ENCODE measurements at regions not wholly inside any gene's neighbourhood (a gene's known extent, or its start where the extent isn't known, plus 50 kb on each side); places are given as distances from the start of the nearest gene placed in this dataset.
"Not testable (repeated sequence)": the region's sequence is repeated elsewhere in the genome, so short reads cannot be mapped to it uniquely, and the experiment has no call there.

DNA sequence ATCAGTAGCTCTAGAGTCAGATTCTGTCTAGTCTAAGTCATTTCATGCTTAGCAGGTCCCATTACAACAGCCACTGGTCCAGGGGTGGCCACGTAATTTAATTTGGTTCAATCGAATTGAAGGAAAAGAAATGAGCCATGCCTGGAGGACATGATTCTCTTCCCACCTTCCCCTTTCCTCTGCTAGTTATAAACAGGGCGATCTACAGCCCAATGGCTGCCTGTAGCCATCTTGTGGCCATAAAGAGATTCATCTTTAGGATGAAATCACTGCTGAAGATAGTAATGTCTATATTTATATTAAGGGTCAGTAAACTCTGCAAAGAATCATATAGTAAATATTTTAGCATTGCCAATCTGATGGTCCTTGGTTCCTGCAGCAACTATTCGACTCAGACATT, 107.4 kb downstream of the SPDYE17 start:
- H3K27ac ChIP-seq (ENCODE audit: low read depth, low read length, poor library complexity, severe bottlenecking); H3K36me3 ChIP-seq (ENCODE audit: insufficient read depth, low read length, poor library complexity, severe bottlenecking); H3K4me3 ChIP-seq (ENCODE audit: low read depth, low read length, poor library complexity, severe bottlenecking); H3K27me3 ChIP-seq (replicated peaks; ENCODE audit: insufficient read depth, low read depth, low read length, poor library complexity); POLR2A ChIA-PET (ENCODE audit: low non-redundant PET); CTCF ChIA-PET; H3K9me3 ChIP-seq (ENCODE audit: low read depth, low read length, poor library complexity, severe bottlenecking); BruUV-seq (replicated peaks); H3K4me1 ChIP-seq (ENCODE audit: insufficient read depth, low read length, poor library complexity, severe bottlenecking); intact Hi-C loops (cut with micrococcal nuclease; ENCODE audit: unreplicated experiment): not testable (repeated sequence)
- peak; percentile 33 for DNase-seq (ENCODE audit: low spot score)
- TF ChIP-seq CTCF (conservative IDR thresholded peaks at IDR 0.05; ENCODE audit: low read depth, low read length), result peak; percentile 39; the same call in 1 of the 2 replicates

DNA sequence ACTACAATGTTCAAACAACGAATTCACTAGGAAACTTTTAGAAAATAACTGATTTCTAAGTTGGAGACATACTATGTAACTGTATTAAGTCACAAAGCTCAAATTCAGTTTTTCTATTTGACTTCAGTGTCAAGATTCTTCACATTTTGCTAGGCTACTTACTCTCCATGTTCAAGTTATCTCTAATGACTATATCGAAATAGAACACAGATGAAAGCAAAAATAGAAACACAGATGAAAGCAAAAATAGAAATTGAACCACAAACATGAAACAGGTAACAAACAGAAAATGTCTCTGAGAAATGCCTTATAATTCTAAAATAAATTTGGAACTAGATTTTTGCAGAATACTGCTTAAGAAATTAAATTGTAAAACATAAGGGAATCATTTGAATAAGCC, 113.5 kb downstream of the SPDYE17 start:
- H3K36me3 ChIP-seq (ENCODE audit: insufficient read depth, low read length, poor library complexity, severe bottlenecking); intact Hi-C loops (cut with micrococcal nuclease; ENCODE audit: unreplicated experiment); DNase-seq (ENCODE audit: low spot score); H3K4me3 ChIP-seq (ENCODE audit: low read depth, low read length, poor library complexity, severe bottlenecking); H3K4me1 ChIP-seq (ENCODE audit: insufficient read depth, low read length, poor library complexity, severe bottlenecking); H3K9me3 ChIP-seq (ENCODE audit: low read depth, low read length, poor library complexity, severe bottlenecking); CTCF ChIA-PET; H3K27me3 ChIP-seq (replicated peaks; ENCODE audit: insufficient read depth, low read depth, low read length, poor library complexity); POLR2A ChIA-PET (ENCODE audit: low non-redundant PET); BruUV-seq (replicated peaks); H3K27ac ChIP-seq (ENCODE audit: low read depth, low read length, poor library complexity, severe bottlenecking): not testable (repeated sequence)

DNA sequence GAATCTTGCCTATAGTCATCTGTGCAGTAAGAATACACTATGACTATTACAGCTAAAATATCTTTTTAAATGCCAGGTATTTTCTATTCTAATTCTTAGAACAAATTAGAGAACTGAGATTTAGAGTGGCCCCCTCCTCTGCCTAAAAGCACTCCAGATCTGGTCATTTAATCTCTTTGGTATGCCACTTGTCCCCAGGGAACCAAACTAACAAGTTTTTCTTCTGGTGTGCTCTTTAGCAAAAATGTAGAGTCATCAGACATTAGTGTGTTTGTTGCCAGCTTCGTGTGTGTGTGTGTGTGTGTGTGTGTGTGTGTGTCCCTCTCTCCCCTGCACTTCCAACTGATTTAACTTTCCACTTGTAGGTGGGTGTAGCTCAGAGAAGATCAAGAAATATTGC, 117.8 kb downstream of the SPDYE17 start:
- BruUV-seq (replicated peaks); CTCF ChIA-PET: not testable (repeated sequence)

GRCh38 chr7:76912011-76912814, 119.9 kb downstream of the SPDYE17 start:
- peak overlapping the region; percentile 15 for H3K4me3 ChIP-seq (ENCODE audit: low read depth, low read length, poor library complexity, severe bottlenecking)
- H3K27me3 ChIP-seq (replicated peaks; ENCODE audit: insufficient read depth, low read depth, low read length, poor library complexity); BruUV-seq (replicated peaks); H3K9me3 ChIP-seq (ENCODE audit: low read depth, low read length, poor library complexity, severe bottlenecking); CTCF ChIA-PET; H3K27ac ChIP-seq (ENCODE audit: low read depth, low read length, poor library complexity, severe bottlenecking); DNase-seq (ENCODE audit: low spot score); intact Hi-C loops (cut with micrococcal nuclease; ENCODE audit: unreplicated experiment); H3K36me3 ChIP-seq (ENCODE audit: insufficient read depth, low read length, poor library complexity, severe bottlenecking); H3K4me1 ChIP-seq (ENCODE audit: insufficient read depth, low read length, poor library complexity, severe bottlenecking); POLR2A ChIA-PET (ENCODE audit: low non-redundant PET): not testable (repeated sequence)

More for the DNA sequence above, 117.8 kb downstream of the SPDYE17 start:
- H3K27me3 ChIP-seq (replicated peaks; ENCODE audit: insufficient read depth, low read depth, low read length, poor library complexity); H3K4me3 ChIP-seq (ENCODE audit: low read depth, low read length, poor library complexity, severe bottlenecking); POLR2A ChIA-PET (ENCODE audit: low non-redundant PET); H3K4me1 ChIP-seq (ENCODE audit: insufficient read depth, low read length, poor library complexity, severe bottlenecking); H3K27ac ChIP-seq (ENCODE audit: low read depth, low read length, poor library complexity, severe bottlenecking); H3K9me3 ChIP-seq (ENCODE audit: low read depth, low read length, poor library complexity, severe bottlenecking); H3K36me3 ChIP-seq (ENCODE audit: insufficient read depth, low read length, poor library complexity, severe bottlenecking); intact Hi-C loops (cut with micrococcal nuclease; ENCODE audit: unreplicated experiment): not testable (repeated sequence)
- peak; percentile 37 for DNase-seq (ENCODE audit: low spot score)

DNA sequence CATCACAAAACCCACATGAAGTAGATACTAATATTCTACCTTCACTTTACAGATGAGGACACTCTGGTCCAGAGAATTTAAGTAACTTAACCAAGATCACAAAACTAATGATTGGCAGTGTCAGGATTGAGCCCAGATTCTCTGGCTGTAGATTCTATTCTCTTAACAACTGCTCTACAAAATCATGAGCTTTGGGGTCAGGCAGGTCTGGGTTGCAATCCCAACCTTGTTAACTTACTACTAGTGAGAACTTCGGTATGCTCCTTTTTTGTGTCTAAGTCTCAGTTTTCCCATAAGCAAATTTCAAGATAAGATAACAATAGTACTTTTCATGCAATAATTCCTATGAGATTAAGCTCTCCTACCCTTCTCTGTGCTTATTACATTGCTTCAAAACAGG, 127.5 kb downstream of the SPDYE17 start:
- CTCF ChIA-PET; H3K27me3 ChIP-seq (replicated peaks; ENCODE audit: insufficient read depth, low read depth, low read length, poor library complexity); POLR2A ChIA-PET (ENCODE audit: low non-redundant PET); intact Hi-C loops (cut with micrococcal nuclease; ENCODE audit: unreplicated experiment); H3K36me3 ChIP-seq (ENCODE audit: insufficient read depth, low read length, poor library complexity, severe bottlenecking); H3K27ac ChIP-seq (ENCODE audit: low read depth, low read length, poor library complexity, severe bottlenecking); H3K4me1 ChIP-seq (ENCODE audit: insufficient read depth, low read length, poor library complexity, severe bottlenecking); H3K9me3 ChIP-seq (ENCODE audit: low read depth, low read length, poor library complexity, severe bottlenecking); DNase-seq (ENCODE audit: low spot score); BruUV-seq (replicated peaks); H3K4me3 ChIP-seq (ENCODE audit: low read depth, low read length, poor library complexity, severe bottlenecking): not testable (repeated sequence)

- H3K36me3 ChIP-seq (ENCODE audit: insufficient read depth, low read length, poor library complexity, severe bottlenecking); DNase-seq (ENCODE audit: low spot score); H3K27me3 ChIP-seq (replicated peaks; ENCODE audit: insufficient read depth, low read depth, low read length, poor library complexity); POLR2A ChIA-PET (ENCODE audit: low non-redundant PET); H3K4me1 ChIP-seq (ENCODE audit: insufficient read depth, low read length, poor library complexity, severe bottlenecking); CTCF ChIA-PET; H3K27ac ChIP-seq (ENCODE audit: low read depth, low read length, poor library complexity, severe bottlenecking); H3K9me3 ChIP-seq (ENCODE audit: low read depth, low read length, poor library complexity, severe bottlenecking); BruUV-seq (replicated peaks); H3K4me3 ChIP-seq (ENCODE audit: low read depth, low read length, poor library complexity, severe bottlenecking); intact Hi-C loops (cut with micrococcal nuclease; ENCODE audit: unreplicated experiment): not testable (repeated sequence)
These were observed 130.0 kb downstream of the SPDYE17 start for GRCh38 chr7:76901944-76902710.

DNA sequence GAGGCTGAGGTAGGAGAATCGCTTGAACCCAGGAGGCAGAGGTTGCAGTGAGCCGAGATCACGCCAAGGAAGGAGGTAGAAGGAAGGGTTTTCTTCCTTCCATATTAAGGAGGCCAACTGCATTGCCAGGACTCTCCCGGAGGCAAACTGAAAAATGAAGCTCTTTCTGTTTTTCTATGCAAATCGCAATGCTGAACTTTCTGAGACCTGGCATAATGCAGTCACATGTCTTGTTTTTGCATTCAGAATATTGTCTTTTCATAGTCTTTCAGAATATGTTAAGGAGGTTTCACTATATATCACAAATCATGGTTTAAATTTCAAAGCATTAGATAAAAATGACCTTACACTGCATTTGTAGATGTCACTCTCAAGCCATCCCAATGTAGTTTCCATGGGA, 133.4 kb downstream of the SPDYE17 start:
- H3K9me3 ChIP-seq (ENCODE audit: low read depth, low read length, poor library complexity, severe bottlenecking); H3K4me1 ChIP-seq (ENCODE audit: insufficient read depth, low read length, poor library complexity, severe bottlenecking); CTCF ChIA-PET; intact Hi-C loops (cut with micrococcal nuclease; ENCODE audit: unreplicated experiment); H3K36me3 ChIP-seq (ENCODE audit: insufficient read depth, low read length, poor library complexity, severe bottlenecking); H3K27ac ChIP-seq (ENCODE audit: low read depth, low read length, poor library complexity, severe bottlenecking); BruUV-seq (replicated peaks); DNase-seq (ENCODE audit: low spot score); H3K4me3 ChIP-seq (ENCODE audit: low read depth, low read length, poor library complexity, severe bottlenecking); POLR2A ChIA-PET (ENCODE audit: low non-redundant PET); H3K27me3 ChIP-seq (replicated peaks; ENCODE audit: insufficient read depth, low read depth, low read length, poor library complexity): not testable (repeated sequence)
